HEK293T (cell line): ENCODE measurements at regions not wholly inside any gene's neighbourhood (a gene's known extent, or its start where the extent isn't known, plus 50 kb on each side); places are given as distances from the start of the nearest gene placed in this dataset.

Experiments used
- ELF4 ChIP-seq: fragments of 450-650 bp; IDR thresholded peaks from 2 replicates; pipeline ENCODE4 v1.6.1; 2017; ENCODE audit warnings: antibody characterized with exemption
- FOXK2 ChIP-seq: fragments of 450-650 bp; IDR thresholded peaks from 2 replicates; pipeline ENCODE4 v1.6.1; 2016; ENCODE audit warnings: mild to moderate bottlenecking
- HDGF ChIP-seq: fragments of 450-650 bp; IDR thresholded peaks from 2 replicates; pipeline ENCODE4 v1.6.1; 2017; ENCODE audit warnings: antibody characterized with exemption, borderline replicate concordance
- L3MBTL2 ChIP-seq: fragments of 450-650 bp; conservative IDR thresholded peaks from 2 replicates; pipeline ENCODE4 v1.6.1; 2016; ENCODE audit warnings: mild to moderate bottlenecking
- SP1 ChIP-seq: fragments of 450-650 bp; IDR thresholded peaks from 2 replicates; pipeline ENCODE4 v1.6.1; 2017
- SUZ12 ChIP-seq: fragments of 450-650 bp; IDR thresholded peaks from 2 replicates; pipeline ENCODE4 v1.6.1; 2016; ENCODE audit warnings: mild to moderate bottlenecking
- TARDBP ChIP-seq: fragments of 450-650 bp; IDR thresholded peaks from 2 replicates; pipeline ENCODE4 v1.6.1; 2016
- ZNF384 ChIP-seq: fragments of 450-650 bp; IDR thresholded peaks from 2 replicates; pipeline ENCODE4 v1.6.1; 2016

DNA sequence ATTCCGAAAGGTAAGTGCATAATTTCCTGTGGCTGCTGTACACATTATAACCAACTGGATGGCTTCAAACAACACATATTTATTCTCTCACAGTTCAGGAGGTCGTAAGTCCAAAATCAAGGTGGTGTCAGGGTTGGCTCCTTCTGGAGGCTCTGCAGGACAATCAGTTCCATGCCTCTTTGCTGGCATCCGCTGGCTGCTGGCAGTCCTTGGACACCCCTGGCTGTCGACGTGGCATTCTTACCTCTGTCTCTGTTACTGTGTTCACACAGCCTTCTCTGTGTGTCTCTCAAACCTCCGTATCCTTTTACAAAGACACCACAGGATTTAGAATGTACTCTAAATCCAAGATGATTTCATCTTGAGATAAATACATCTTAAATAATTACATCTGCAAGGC lies 398.8 kb upstream of the ATP10A start:
- TF ChIP-seq ELF4 (no peak), SUZ12 (no peak), FOXK2 (no peak), SP1 (no peak), HDGF (no peak), L3MBTL2 (no peak), ZNF384 (no peak), TARDBP (no peak)
